ENCODE measurements at regions not wholly inside any gene's neighbourhood (a gene's known extent, or its start where the extent isn't known, plus 50 kb on each side); places are given as distances from the start of the nearest gene placed in this dataset.

GRCh38 chr16:64450177-64450576 lies 671.7 kb downstream of the CDH11 start:
- H3K23ac ChIP-seq (ENCODE audit: insufficient read length, low read depth, low read length), result no peak overlapping the region
- no peak overlapping the region for H2BK120ac ChIP-seq (ENCODE audit: low read depth, low read length, poor library complexity, severe bottlenecking)
- no peak for TF ChIP-seq CTCF (conservative IDR thresholded peaks at IDR 0.05)
- no peaks in the 10 kb centered on the region for H3K79me2 ChIP-seq (ENCODE audit: insufficient read depth, low read length)
- no peaks in the 10 kb centered on the region for H3K9me3 Mint-ChIP-seq
- no peaks in the 10 kb centered on the region for H3K23me2 ChIP-seq (ENCODE audit: insufficient read length, low read depth, low read length, poor library complexity, severe bottlenecking)
- no peak overlapping the region for H3K27ac Mint-ChIP-seq
- H3K4ac ChIP-seq (ENCODE audit: low read depth, low read length), result no peak overlapping the region
- H2AFZ ChIP-seq (ENCODE audit: low read length), result no peak overlapping the region
- no peaks in the 10 kb centered on the region for H4K20me1 ChIP-seq (ENCODE audit: control insufficient read depth, insufficient read depth, insufficient read length)
- H4K91ac ChIP-seq (ENCODE audit: insufficient read length, low read depth, low read length), result no peak overlapping the region
- H2BK20ac ChIP-seq (ENCODE audit: low read depth, low read length, poor library complexity, severe bottlenecking), result no peak overlapping the region
- H2BK5ac ChIP-seq (ENCODE audit: insufficient read length, low read length), result no peak overlapping the region
- no peaks in the 10 kb centered on the region for H3K9me3 ChIP-seq (ENCODE audit: control insufficient read depth, low read depth, low read length)
- H3K4me1 ChIP-seq (ENCODE audit: insufficient read depth, low read length), result peaks cover 4% of the 10 kb centered on the region; the same call in 1 of the 2 replicates
- no peak overlapping the region for H3K14ac ChIP-seq (ENCODE audit: insufficient read depth, low read length)
- no peak overlapping the region for H3K9ac ChIP-seq (ENCODE audit: extremely low read depth, insufficient read length, low read length)
- no peak overlapping the region for H4K5ac ChIP-seq (ENCODE audit: insufficient read length, low read depth, low read length)
- H3K27me3 ChIP-seq (ENCODE audit: insufficient read depth, low read length), result no peaks in the 10 kb centered on the region
- H2BK12ac ChIP-seq (ENCODE audit: insufficient read length, low read depth, low read length), result no peak overlapping the region
- WGBS (ENCODE audit: extremely low coverage, insufficient read length, low lambda C conversion rate), result no CpG with 5 or more reads among the region's 4 CpGs
- no peak overlapping the region for H3K4me2 ChIP-seq (ENCODE audit: insufficient read depth, insufficient read length, low read length)
- H2AK5ac ChIP-seq (ENCODE audit: insufficient read length, low read length), result no peak overlapping the region
- H3K27me3 Mint-ChIP-seq (ENCODE audit: low read depth), result no peaks in the 10 kb centered on the region; the same call in 1 of the 2 replicates
- no peaks in the 10 kb centered on the region for H3K36me3 Mint-ChIP-seq (ENCODE audit: insufficient read depth in 1 of 3, low read depth in 3 of 3)
- no peak overlapping the region for H4K8ac ChIP-seq (replicated peaks; ENCODE audit: insufficient read length, low read depth, low read length)
- no peak overlapping the region for H3K18ac ChIP-seq (ENCODE audit: insufficient read length, low read depth, low read length)
- H3K56ac ChIP-seq (ENCODE audit: insufficient read length, low read depth, low read length), result no peak overlapping the region
- peaks cover 25% of the 10 kb centered on the region in 2 experiments for H3K4me1 Mint-ChIP-seq
- DNase-seq, result no peak
- no peak overlapping the region for H2BK15ac ChIP-seq (ENCODE audit: low read depth, low read length)
- no peaks in the 10 kb centered on the region for H3K79me1 ChIP-seq (ENCODE audit: insufficient read depth, low read depth, low read length, poor library complexity, severe bottlenecking)
- H3K4me3 Mint-ChIP-seq, result no peak overlapping the region
- H3T11ph ChIP-seq (ENCODE audit: low read length), result no peak overlapping the region
- no peak overlapping the region for H3K27ac ChIP-seq (ENCODE audit: insufficient read length, low read depth, low read length)

Measured in H9 (cell line).